ENCODE measurements at regions not wholly inside any gene's neighbourhood (a gene's known extent, or its start where the extent isn't known, plus 50 kb on each side); places are given as distances from the start of the nearest gene placed in this dataset.

DNA sequence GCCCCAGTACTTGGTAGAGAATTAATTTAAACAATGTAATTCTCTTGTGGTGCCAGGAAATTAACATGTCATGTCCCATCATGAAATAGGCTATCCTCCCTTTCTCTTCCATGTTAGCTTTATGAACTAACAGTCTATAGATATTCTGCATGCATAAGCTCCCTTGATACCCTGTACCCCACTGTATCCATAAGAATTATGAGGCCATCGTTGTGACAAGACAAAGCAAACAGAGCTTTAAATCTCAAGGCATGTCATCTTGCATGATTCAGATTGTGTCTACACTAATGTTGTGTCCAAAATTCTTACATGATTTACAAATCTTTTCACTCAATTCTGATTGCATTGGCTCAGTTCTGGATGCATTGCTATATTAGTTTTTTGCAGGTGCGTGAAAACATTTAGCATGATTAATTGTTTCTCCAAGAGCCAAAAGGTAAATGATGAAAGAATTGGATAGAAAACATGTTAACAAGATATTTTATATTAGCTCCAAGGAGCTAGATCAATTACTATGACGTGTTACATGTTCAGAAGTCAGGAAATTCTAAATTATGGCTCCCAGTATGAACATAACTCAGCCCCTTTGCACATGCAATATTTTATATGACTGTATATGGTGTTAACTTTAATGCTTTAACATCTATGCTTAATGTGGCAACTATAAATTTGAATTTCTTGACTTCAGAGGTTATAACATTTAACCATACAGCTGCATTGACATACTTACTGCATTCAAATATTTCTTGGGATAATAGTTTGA, 620.3 kb downstream of the SLC4A3 start:
- POLR2A ChIA-PET: no interaction called here

DNA sequence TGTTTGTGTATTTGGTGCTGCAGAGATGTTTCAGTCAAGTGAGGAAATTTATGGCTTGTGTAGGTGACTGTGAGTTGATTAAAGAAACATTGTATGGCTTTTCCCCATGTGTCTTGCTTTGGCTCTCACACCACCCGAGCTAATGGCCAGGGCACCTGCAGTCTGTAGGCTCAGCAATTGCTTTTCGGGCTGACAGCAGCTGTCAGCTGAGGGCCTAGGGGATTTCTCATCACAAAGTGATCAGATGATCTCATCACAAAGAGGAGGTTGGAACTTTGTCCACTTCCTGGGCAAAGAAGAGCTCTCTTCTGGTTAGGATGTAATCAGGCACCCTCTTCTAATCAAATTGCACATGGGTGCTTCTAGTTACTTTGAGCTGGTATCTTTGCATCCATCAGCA, 632.2 kb downstream of the SLC4A3 start:
- TF ChIP-seq, protein P1, sequence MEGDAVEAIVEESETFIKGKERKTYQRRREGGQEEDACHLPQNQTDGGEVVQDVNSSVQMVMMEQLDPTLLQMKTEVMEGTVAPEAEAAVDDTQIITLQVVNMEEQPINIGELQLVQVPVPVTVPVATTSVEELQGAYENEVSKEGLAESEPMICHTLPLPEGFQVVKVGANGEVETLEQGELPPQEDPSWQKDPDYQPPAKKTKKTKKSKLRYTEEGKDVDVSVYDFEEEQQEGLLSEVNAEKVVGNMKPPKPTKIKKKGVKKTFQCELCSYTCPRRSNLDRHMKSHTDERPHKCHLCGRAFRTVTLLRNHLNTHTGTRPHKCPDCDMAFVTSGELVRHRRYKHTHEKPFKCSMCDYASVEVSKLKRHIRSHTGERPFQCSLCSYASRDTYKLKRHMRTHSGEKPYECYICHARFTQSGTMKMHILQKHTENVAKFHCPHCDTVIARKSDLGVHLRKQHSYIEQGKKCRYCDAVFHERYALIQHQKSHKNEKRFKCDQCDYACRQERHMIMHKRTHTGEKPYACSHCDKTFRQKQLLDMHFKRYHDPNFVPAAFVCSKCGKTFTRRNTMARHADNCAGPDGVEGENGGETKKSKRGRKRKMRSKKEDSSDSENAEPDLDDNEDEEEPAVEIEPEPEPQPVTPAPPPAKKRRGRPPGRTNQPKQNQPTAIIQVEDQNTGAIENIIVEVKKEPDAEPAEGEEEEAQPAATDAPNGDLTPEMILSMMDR (IDR thresholded peaks at IDR 0.05; ENCODE audit: insufficient read depth, low read depth, low read length): no peak
- ChIA-PET POLR2A (no interaction called here), CTCF (no interaction called here)
- no peak for DNase-seq (ENCODE audit: low read depth)
- Histone ChIP-seq H3K4me3 (ENCODE audit: low read depth, low read length) (no peak overlapping the region), H3K36me3 (ENCODE audit: control insufficient read depth, insufficient read depth, low read length) (no peaks in the 10 kb centered on the region), H3K27me3 (ENCODE audit: control insufficient read depth, insufficient read depth, low read length) (no peaks in the 10 kb centered on the region)

More for the DNA sequence above, 620.3 kb downstream of the SLC4A3 start:
- Histone ChIP-seq H3K36me3 (ENCODE audit: control insufficient read depth, insufficient read depth, low read length) (no peaks in the 10 kb centered on the region), H3K27me3 (ENCODE audit: control insufficient read depth, insufficient read depth, low read length) (no peaks in the 10 kb centered on the region), H3K4me3 (ENCODE audit: low read depth, low read length) (no peak overlapping the region)
- no peak for DNase-seq (ENCODE audit: low read depth)
- CTCF ChIA-PET: interaction anchor here (0.6 kb wide), 1 partner anchor 165 kb away, joined by 3 read pairs; no protein-coding TSS in a partner anchor
- TF ChIP-seq, protein P1 (IDR thresholded peaks at IDR 0.05; ENCODE audit: insufficient read depth, low read depth, low read length): no peak

DNA sequence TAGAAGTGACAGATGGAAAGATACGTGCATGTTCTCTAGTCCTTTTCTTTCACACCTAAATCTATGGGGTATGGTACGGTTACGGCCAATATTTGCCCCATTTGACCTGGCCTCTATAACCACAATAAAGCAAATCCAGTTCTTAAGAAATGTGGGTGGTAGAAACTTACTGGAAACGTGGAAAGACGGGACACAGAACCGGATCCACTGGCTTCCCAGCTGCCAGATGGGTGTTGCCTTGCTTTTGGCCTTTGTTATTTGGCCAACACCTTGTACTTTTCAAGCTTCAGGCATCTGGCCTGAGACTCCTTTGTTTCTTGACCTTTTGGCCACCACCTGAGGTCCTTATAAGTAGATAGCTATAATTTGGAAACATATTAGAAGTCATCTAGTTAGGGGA, 635.9 kb downstream of the SLC4A3 start:
- TF ChIP-seq, protein P1 (IDR thresholded peaks at IDR 0.05; ENCODE audit: insufficient read depth, low read depth, low read length): no peak
- CTCF ChIA-PET: no interaction called here
- POLR2A ChIA-PET: no interaction called here

DNA sequence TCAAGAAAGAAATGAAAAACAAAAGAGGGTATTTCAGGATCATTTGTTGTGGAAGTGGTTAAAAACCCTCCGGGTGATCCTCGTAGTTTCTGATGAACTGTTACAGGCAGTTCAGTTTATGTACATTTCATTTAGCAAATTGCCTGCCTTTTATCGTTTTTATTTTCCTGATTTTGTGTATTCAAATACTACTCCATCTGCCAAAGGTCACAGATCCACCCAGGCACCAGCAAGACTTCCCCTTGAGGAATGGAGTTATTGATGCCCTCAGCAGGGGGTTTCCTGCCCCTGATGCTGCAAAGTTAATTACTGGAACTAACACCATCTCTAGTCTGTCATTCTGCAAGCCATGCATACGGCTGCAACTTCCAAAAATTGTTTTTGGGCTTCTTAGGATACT, 641.9 kb downstream of the SLC4A3 start:
- H3K36me3 ChIP-seq (ENCODE audit: control insufficient read depth, insufficient read depth, low read length): no peaks in the 10 kb centered on the region
- ChIA-PET POLR2A (no interaction called here), CTCF (no interaction called here)
- TF ChIP-seq, protein P1 (IDR thresholded peaks at IDR 0.05; ENCODE audit: insufficient read depth, low read depth, low read length): no peak
- H3K4me3 ChIP-seq (ENCODE audit: low read depth, low read length): no peak overlapping the region
- DNase-seq (ENCODE audit: low read depth): no peak
- no peaks in the 10 kb centered on the region for H3K27me3 ChIP-seq (ENCODE audit: control insufficient read depth, insufficient read depth, low read length)

More for the DNA sequence above, 635.9 kb downstream of the SLC4A3 start:
- no peak for DNase-seq (ENCODE audit: low read depth)
- Histone ChIP-seq H3K4me3 (ENCODE audit: low read depth, low read length) (no peak overlapping the region), H3K27me3 (ENCODE audit: control insufficient read depth, insufficient read depth, low read length) (no peaks in the 10 kb centered on the region), H3K36me3 (ENCODE audit: control insufficient read depth, insufficient read depth, low read length) (no peaks in the 10 kb centered on the region)

DNA sequence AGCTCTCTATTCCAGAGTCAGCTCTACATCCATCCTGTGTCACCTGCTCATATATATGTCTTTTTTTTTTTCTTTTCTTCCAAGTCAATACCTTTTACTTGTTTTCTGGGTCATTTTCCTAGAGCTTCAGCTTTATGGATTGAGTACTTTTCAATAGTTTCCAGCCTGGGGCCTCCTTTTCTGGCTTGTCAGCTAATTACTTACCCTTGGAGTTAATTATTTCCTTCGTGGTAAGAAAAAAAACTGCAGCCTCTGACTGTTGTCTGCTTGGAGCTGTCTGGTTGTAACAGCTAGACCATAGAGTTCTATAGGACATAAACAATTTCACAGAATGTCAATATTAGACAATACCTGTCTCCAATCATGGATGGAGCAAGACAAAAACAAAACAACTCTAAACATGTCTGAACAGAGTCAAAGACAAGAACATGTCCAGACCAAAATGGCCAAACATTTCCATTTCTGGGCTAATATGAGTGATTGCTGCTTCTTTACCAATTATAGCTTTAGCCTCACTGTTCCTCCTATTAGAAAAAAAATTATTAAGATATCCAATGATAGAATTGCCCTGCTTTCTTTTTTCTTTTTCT, 643.1 kb downstream of the SLC4A3 start:
- POLR2A ChIA-PET: interaction anchor here (0.5 to 0.6 kb wide), 2 partner anchors 398 to 826 kb away, joined by 3 read pairs; no protein-coding TSS in a partner anchor
- TF ChIP-seq, protein P1 (IDR thresholded peaks at IDR 0.05; ENCODE audit: insufficient read depth, low read depth, low read length): no peak

More for the DNA sequence above, 643.1 kb downstream of the SLC4A3 start:
- CTCF ChIA-PET: no interaction called here
- no peaks in the 10 kb centered on the region for H3K27me3 ChIP-seq (ENCODE audit: control insufficient read depth, insufficient read depth, low read length)
- no peak for DNase-seq (ENCODE audit: low read depth)
- no peaks in the 10 kb centered on the region for H3K36me3 ChIP-seq (ENCODE audit: control insufficient read depth, insufficient read depth, low read length)
- no peak overlapping the region for H3K4me3 ChIP-seq (ENCODE audit: low read depth, low read length)
